OCI-LY7 (cell line): ENCODE measurements at regions not wholly inside any gene's neighbourhood (a gene's known extent, or its start where the extent isn't known, plus 50 kb on each side); places are given as distances from the start of the nearest gene placed in this dataset.

Experiments used
- EZH2phosphoT487 ChIP-seq: fragments of 200-600 bp; sonication (generic); IDR thresholded peaks from 2 replicates; pipeline ENCODE4 v1.6.1; 2018; ENCODE audit warnings: low read depth, borderline replicate concordance, mild to moderate bottlenecking, mixed run types, antibody characterized with exemption, low read length, moderate library complexity, mixed read lengths
- TF ChIP-seq, protein P1 (sequence below): fragments of 200-600 bp; sonication (generic); conservative IDR thresholded peaks from 2 replicates; pipeline ENCODE4 v1.5.1; 2014; ENCODE audit warnings: mild to moderate bottlenecking, antibody characterized with exemption, low read length, moderate library complexity, mixed read lengths

- TF ChIP-seq, protein P1, sequence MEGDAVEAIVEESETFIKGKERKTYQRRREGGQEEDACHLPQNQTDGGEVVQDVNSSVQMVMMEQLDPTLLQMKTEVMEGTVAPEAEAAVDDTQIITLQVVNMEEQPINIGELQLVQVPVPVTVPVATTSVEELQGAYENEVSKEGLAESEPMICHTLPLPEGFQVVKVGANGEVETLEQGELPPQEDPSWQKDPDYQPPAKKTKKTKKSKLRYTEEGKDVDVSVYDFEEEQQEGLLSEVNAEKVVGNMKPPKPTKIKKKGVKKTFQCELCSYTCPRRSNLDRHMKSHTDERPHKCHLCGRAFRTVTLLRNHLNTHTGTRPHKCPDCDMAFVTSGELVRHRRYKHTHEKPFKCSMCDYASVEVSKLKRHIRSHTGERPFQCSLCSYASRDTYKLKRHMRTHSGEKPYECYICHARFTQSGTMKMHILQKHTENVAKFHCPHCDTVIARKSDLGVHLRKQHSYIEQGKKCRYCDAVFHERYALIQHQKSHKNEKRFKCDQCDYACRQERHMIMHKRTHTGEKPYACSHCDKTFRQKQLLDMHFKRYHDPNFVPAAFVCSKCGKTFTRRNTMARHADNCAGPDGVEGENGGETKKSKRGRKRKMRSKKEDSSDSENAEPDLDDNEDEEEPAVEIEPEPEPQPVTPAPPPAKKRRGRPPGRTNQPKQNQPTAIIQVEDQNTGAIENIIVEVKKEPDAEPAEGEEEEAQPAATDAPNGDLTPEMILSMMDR, result no peak
- TF ChIP-seq EZH2phosphoT487, result no peak
These were observed 174.3 kb upstream of the NRSN1 start for GRCh38 chr6:23951691-23952090.
